Dendritic cell treated with granulocyte-macrophage colony-stimulating factor and Interleukin-4, amounts not matched to agents 40 ng/mL and 50 ng/mL, for 4 days (primary cell): ENCODE measurements at regions not wholly inside any gene's neighbourhood (a gene's known extent, or its start where the extent isn't known, plus 50 kb on each side); places are given as distances from the start of the nearest gene placed in this dataset.

Experiments used
- H3K27ac Mint-ChIP-seq: one replicate; pipeline ENCODE4 v1.8.0; 2022; ENCODE audit warnings: mild to moderate bottlenecking, mixed read lengths
- H3K27me3 Mint-ChIP-seq: one replicate; pipeline ENCODE4 v1.8.0; 2022; ENCODE audit warnings: mild to moderate bottlenecking, mixed read lengths
- H3K36me3 Mint-ChIP-seq: one replicate; pipeline ENCODE4 v1.8.0; 2022; ENCODE audit warnings: low read depth, mixed read lengths
- H3K4me1 Mint-ChIP-seq: one replicate; pipeline ENCODE4 v1.8.0; 2022; ENCODE audit warnings: low read depth, mixed read lengths
- H3K4me3 Mint-ChIP-seq: one replicate; pipeline ENCODE4 v1.8.0; 2022; ENCODE audit warnings: mild to moderate bottlenecking, moderate library complexity, mixed read lengths
- H3K9me3 Mint-ChIP-seq: one replicate; pipeline ENCODE4 v1.8.0; 2022; ENCODE audit warnings: mixed read lengths
- intact Hi-C: fragments of 100-400 bp; cut with micrococcal nuclease; formaldehyde crosslinking; loops from one replicate; pipeline ENCODE4 v1.15.0; 2022

DNA sequence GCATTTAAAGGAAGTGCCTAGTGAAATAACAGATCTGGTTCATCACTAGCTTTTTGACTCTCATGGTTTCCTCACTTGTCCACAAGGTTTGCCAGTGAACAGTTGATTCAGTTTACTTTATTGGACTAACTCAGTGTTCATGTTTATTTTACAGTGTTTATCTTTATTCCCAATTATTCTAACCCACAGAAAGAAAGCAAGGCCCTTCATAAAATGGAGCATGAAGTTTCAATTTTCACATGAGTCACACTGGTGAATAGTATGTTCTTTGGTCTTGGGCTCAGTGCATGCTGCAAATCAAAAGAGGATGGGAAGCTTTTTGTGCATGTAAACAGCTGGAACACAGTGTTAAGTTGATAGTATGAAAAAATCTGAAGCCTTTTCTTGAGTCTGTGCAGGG, 217.6 kb upstream of the HDDC2 start:
- intact Hi-C loops = no loop called here
- Mint-ChIP-seq H3K4me1 (no peaks in the 10 kb centered on the region), H3K27ac (no peak overlapping the region), H3K36me3 (no peaks in the 10 kb centered on the region), H3K4me3 (no peak overlapping the region), H3K9me3 (no peaks in the 10 kb centered on the region), H3K27me3 (no peaks in the 10 kb centered on the region)

DNA sequence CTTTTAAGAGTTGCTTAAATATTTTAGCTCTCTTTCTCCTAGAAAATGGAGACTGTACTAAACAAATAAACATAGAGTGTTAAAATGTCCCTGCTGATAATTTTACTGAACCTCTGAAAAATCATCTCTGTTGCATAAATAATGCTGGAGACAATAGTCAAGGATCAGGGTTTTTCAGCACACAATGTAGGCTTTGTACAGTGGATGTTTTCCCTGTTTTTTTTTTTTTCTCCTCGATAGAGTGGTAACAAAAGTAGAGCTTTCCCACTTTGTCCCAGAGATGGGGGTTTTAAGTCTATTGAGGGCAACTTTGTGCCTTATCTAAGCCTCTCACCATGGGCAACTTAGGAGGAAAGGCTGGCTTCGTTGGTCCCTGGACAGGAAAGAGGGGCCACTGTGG, 222.6 kb upstream of the HDDC2 start:
- no peaks in the 10 kb centered on the region for H3K9me3 Mint-ChIP-seq
- intact Hi-C loops = no loop called here
- no peaks in the 10 kb centered on the region for H3K36me3 Mint-ChIP-seq
- H3K4me1 Mint-ChIP-seq = no peaks in the 10 kb centered on the region
- H3K4me3 Mint-ChIP-seq = no peak overlapping the region
- no peak overlapping the region for H3K27ac Mint-ChIP-seq
- peaks cover 7% of the 10 kb centered on the region for H3K27me3 Mint-ChIP-seq

DNA sequence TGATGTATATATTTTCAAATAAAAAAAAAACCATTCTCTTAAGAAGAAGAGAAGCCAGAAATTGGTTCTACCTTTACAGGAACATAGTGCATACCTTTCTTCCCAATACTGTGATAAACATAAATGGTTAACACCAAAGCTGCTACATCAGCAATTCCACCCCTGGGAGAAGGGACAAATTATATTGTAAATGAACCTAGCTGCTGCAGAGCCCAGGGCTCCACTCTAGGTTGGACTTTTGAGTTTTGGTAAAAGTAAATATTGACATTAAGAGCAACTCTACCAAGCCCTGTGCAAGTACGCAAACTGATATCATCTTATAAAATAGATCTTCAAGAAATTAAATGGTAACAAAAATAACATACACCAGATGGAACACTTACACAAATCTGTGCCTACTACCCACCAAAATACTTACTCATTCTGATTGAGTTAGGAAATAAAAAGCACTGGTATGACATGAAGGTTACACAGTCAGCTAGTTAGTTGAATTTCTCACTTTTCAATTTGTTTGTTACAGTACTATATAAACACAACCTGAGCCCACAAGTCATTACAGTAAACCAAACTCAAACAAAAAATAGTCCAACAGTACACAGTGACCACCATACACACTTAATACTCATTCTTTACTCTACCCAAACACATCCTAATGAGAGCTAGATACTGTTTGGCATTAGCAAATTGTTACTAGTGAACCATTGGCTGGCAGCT, 223.3 kb upstream of the HEY2 start:
- Mint-ChIP-seq H3K9me3 (no peaks in the 10 kb centered on the region), H3K4me3 (no peak overlapping the region), H3K4me1 (no peaks in the 10 kb centered on the region), H3K36me3 (no peaks in the 10 kb centered on the region), H3K27me3 (peaks cover 7% of the 10 kb centered on the region), H3K27ac (no peak overlapping the region)
- intact Hi-C loops = no loop called here

- Mint-ChIP-seq H3K36me3 (no peaks in the 10 kb centered on the region), H3K27ac (no peak overlapping the region), H3K4me3 (no peak overlapping the region), H3K9me3 (no peaks in the 10 kb centered on the region), H3K27me3 (peaks cover 15% of the 10 kb centered on the region), H3K4me1 (no peaks in the 10 kb centered on the region)
- intact Hi-C loops = no loop called here
These were observed 220.8 kb upstream of the HEY2 start for GRCh38 chr6:125528621-125529041.

DNA sequence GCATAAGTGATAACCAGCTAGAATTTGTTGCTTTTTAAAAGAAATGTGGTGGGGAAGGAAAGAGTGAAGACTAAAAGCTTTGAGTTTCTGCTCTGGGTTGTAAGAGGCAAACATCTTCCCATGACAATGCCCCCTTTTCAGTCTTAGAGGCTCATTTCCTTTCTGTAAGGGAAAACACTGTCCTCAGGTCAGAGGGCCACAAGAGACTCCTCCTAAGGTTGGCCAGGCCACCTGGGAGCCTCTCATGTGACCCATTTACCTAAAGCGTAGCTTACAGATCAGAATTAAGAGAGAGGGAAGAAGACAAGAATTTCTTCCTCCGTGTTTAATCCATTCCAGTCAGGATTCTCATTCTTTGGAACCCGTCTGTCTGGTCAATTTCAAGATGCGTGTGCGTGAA, 220.4 kb upstream of the HEY2 start:
- Mint-ChIP-seq H3K36me3 (no peaks in the 10 kb centered on the region), H3K27ac (no peak overlapping the region), H3K4me3 (no peak overlapping the region), H3K9me3 (no peaks in the 10 kb centered on the region), H3K27me3 (peaks cover 19% of the 10 kb centered on the region), H3K4me1 (no peaks in the 10 kb centered on the region)
- intact Hi-C loops = no loop called here

DNA sequence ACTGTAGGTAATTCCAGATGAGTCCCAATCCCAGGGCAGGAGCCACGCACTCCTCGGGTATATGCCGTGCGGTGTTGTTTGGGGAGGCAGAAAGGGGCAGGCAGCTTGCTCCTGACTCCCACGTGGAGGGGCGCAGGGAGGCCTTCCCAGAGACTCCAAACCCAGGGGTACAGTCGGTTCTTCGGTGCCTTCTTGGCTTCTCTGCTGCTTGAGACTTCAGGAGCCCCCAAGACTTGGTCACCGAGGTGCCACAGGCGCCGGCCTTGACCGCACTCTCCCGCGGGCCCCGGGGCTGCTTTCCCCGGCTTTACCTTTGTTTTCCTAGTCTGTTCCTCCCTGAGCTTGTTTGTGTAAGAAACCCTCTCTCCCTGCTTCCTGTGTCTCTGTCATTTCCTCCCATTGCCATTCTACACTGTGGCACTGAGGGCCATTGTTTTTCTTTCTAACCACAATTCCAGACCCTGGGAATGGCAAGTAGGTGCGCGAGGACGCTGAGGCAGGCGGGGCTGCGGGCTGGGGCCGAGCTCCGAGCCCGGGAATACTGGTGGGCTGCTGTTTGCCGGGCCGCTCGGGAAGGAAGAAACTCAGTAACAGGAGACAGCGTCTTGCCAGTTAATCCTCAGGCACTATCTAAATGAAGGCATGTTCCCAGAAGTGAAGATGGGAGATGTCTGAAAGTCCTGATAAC, 215.6 kb upstream of the HEY2 start:
- Mint-ChIP-seq H3K4me1 (no peaks in the 10 kb centered on the region), H3K27ac (no peak overlapping the region), H3K9me3 (no peaks in the 10 kb centered on the region), H3K36me3 (no peaks in the 10 kb centered on the region), H3K27me3 (peaks cover 21% of the 10 kb centered on the region), H3K4me3 (no peak overlapping the region)
- intact Hi-C loops = no loop called here

DNA sequence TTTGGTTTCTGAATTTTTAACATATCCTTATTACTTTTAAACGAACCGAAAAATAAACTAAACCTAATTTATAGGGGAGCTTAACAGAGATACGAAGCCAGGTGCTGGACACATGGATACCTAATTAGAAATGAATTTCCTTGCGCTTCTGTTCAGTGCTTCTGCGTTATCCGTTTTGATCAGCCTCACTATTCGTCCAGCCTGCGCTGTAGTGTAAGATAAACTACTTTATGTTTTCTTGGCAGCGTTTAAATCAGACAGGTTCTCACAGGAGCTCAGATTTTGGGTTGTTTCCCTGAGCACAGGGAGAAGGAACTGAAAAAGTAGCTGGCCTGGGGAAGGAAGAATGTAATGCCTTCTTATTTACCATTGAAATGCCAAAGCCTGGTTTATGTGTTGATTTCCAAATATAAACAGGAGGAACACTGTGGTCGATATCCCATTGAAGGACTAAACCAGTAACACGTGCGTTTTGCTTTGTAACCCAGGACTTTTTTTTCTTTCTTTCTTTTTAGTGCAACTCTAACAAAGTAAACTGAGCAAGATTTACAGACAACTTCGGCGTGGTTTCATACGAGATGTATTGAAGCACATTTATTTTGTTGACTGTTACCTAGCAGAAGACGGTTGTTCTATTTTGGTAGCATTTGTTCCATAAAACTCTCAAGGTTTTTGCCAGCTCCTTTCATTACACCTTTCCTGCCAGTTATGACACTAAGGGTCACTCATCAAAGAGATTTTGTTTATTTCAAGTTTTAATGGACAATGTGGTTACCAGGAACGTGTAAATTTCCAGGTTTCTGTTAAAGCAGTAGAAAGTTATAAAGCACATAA, 214.8 kb upstream of the HEY2 start:
- Mint-ChIP-seq H3K4me1 (no peaks in the 10 kb centered on the region), H3K9me3 (no peaks in the 10 kb centered on the region), H3K27ac (no peak overlapping the region), H3K27me3 (peaks cover 21% of the 10 kb centered on the region), H3K4me3 (no peak overlapping the region), H3K36me3 (no peaks in the 10 kb centered on the region)
- intact Hi-C loops = no loop called here

DNA sequence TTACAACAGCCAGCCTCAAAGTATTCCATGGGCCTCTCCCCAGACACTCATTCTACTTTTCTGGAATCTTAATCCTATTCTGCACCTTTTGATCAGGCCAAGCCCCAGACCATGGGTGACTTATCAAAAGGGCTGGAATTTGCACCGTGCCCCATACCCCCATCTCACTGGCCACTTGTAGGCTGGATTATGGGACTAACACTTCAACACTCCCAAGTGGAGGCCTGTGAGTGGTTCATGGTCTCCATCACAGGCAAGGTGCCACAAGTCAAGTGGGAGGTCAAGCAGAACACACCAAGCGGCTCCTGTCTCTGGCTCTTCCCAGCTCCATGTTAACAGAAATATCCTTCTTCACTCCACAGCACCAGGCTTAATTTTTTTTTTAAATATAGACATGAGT, 212.3 kb upstream of the HEY2 start:
- Mint-ChIP-seq H3K4me1 (no peaks in the 10 kb centered on the region), H3K4me3 (no peak overlapping the region), H3K36me3 (no peaks in the 10 kb centered on the region), H3K9me3 (no peaks in the 10 kb centered on the region), H3K27ac (no peak overlapping the region), H3K27me3 (peaks cover 21% of the 10 kb centered on the region)
- intact Hi-C loops = no loop called here

DNA sequence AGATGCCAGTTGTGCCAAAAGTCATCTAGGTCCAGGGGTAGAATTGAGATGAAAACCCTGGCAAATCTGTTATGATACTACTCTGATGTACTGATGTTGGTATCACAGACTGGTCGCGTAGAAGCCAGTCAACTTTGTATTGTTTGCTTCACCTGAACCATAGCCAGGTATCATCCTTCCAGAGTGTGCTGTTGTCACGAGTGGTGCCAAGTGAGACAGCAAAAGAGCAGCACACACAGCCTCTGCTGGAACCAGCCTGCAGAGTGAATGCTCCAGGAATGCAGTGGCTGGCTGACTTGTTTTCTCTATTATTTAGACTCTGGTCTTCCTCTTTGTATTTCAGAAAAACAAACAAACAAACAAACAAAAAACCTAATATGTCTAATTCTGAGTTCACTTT, 209.5 kb upstream of the HEY2 start:
- Mint-ChIP-seq H3K36me3 (no peaks in the 10 kb centered on the region), H3K4me1 (no peaks in the 10 kb centered on the region), H3K27ac (no peak overlapping the region), H3K9me3 (no peaks in the 10 kb centered on the region), H3K4me3 (no peak overlapping the region), H3K27me3 (peaks cover 3% of the 10 kb centered on the region)
- intact Hi-C loops = no loop called here

DNA sequence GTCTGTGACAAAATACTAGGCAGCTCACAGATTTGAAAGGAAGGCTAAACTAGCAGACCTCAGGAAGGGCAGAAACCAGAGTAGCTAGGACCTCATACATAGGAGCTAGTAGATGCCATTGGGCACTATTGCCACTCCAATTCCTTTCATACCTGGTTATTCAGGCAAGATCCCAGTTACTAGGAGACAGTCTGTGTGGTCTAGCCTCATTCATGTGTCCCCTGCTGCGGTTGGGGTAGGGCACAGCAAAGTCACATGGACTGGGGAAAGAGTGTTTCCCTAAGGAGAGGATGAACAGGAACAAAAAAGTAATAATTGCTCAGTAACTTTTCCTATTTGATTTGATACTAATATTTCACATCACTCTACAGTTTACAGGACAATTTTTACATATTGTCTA, 204.6 kb upstream of the HEY2 start:
- Mint-ChIP-seq H3K9me3 (no peaks in the 10 kb centered on the region), H3K4me3 (no peak overlapping the region), H3K27ac (no peak overlapping the region), H3K36me3 (no peaks in the 10 kb centered on the region), H3K27me3 (no peaks in the 10 kb centered on the region), H3K4me1 (no peaks in the 10 kb centered on the region)
- intact Hi-C loops = no loop called here

DNA sequence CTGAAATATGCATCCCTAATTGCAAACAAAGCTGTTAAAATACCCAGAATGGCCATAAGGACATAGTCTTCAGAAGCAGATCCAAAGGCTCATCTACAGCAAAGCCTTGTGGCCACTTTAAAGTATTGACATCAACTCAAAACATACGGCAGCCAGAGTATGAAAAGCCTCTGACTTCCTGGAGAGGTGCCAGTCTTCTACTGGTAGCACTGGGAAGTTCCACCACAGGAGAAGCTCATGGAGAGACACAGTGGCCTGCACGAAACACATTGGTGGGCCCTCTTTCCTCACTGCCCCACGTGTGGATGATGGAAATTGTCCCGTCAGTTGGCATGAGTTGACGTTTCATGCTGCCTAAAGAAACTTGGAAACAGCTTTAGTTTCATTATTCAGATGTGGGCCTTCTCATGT, 202.6 kb upstream of the HEY2 start:
- H3K27ac Mint-ChIP-seq = no peak overlapping the region
- no peak overlapping the region for H3K4me3 Mint-ChIP-seq
- H3K27me3 Mint-ChIP-seq = no peaks in the 10 kb centered on the region
- H3K4me1 Mint-ChIP-seq = no peaks in the 10 kb centered on the region
- intact Hi-C loops = no loop called here
- no peaks in the 10 kb centered on the region for H3K36me3 Mint-ChIP-seq
- no peaks in the 10 kb centered on the region for H3K9me3 Mint-ChIP-seq

GRCh38 chr6:125547381-125547780, 202.1 kb upstream of the HEY2 start:
- Mint-ChIP-seq H3K9me3 (no peaks in the 10 kb centered on the region), H3K36me3 (no peaks in the 10 kb centered on the region), H3K27me3 (no peaks in the 10 kb centered on the region), H3K27ac (no peak overlapping the region), H3K4me3 (no peak overlapping the region), H3K4me1 (no peaks in the 10 kb centered on the region)
- intact Hi-C loops = no loop called here

DNA sequence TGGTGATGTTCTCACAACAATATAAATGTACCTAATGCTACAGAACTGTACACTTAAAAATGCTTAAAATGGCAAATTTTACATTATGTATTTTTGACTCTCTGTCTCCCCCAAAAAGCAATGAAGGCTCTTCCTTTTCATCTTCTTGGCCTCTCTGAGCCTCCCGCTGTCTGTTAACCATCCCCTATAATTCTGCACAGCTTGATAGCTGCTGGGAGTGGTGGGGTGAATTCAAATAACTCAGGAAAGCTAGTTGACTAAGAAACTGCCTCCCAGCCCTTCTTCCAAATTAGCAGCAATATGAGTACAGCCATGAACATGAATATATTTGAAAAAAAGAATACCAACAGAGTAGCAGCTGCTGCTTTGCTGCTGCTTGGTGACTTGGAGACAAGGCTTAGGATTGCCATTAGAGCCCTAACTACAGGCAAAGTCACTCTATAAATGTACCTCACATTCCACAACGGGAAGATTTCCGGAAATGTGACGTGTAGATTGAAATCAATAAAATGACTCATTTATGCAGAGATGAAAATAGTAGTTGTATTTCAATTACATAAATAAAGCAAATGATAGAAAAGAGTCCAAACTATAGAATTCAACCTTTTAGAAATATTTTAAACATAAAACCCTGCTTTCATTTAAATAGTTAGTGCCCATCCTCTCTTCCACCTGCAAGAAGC, 200.1 kb upstream of the HEY2 start:
- H3K36me3 Mint-ChIP-seq = no peaks in the 10 kb centered on the region
- H3K27me3 Mint-ChIP-seq = no peaks in the 10 kb centered on the region
- H3K4me3 Mint-ChIP-seq = no peak overlapping the region
- intact Hi-C loops = no loop called here
- H3K27ac Mint-ChIP-seq = no peak overlapping the region
- no peaks in the 10 kb centered on the region for H3K4me1 Mint-ChIP-seq
- no peaks in the 10 kb centered on the region for H3K9me3 Mint-ChIP-seq

DNA sequence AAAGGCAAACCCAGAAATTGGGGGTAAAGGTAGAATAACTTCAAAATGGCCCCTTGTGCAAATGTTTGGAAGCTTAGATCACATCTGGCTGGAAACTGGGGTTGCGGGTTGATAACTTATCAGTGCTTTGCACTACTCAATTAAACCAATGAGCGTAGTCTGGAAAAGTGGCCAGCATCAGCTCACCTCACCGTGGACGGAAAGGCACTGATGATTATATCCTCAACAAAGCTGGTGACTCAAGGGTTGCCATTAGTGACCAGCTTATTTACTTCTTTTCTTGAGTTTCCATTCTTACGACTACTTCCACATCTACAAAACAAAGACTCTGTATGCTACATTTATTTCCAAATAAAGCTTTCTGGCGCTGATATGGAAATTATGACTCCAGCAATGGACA, 198.5 kb upstream of the HEY2 start:
- Mint-ChIP-seq H3K4me1 (no peaks in the 10 kb centered on the region), H3K27me3 (no peaks in the 10 kb centered on the region), H3K27ac (no peak overlapping the region), H3K4me3 (no peak overlapping the region), H3K36me3 (no peaks in the 10 kb centered on the region), H3K9me3 (no peaks in the 10 kb centered on the region)
- intact Hi-C loops = no loop called here
